ENCODE measurements at regions not wholly inside any gene's neighbourhood (a gene's known extent, or its start where the extent isn't known, plus 50 kb on each side); places are given as distances from the start of the nearest gene placed in this dataset.
"Not testable (repeated sequence)": the region's sequence is repeated elsewhere in the genome, so short reads cannot be mapped to it uniquely, and the experiment has no call there.

GRCh38 chr1:163592623-163593022 lies 270.9 kb downstream of the NUF2 start:
- H3K79me1 ChIP-seq (replicated peaks; ENCODE audit: low read length, poor library complexity, severe bottlenecking); H4K91ac ChIP-seq (ENCODE audit: low read length); H2AFZ ChIP-seq (ENCODE audit: low read depth, low read length); H3K23ac ChIP-seq (ENCODE audit: low read length in 2 of 2); H3K27me3 ChIP-seq (ENCODE audit: control insufficient read depth in 1 of 2, insufficient read depth in 1 of 2, low read length in 2 of 2); H3K4me3 ChIP-seq (ENCODE audit: insufficient read depth in 1 of 2, low read depth in 1 of 2, low read length in 2 of 2); H3K4ac ChIP-seq (ENCODE audit: low read depth in 1 of 2, low read length in 2 of 2); H3K9ac ChIP-seq (ENCODE audit: low read length); H2BK15ac ChIP-seq (ENCODE audit: low read depth, poor library complexity, severe bottlenecking); H3K4me2 ChIP-seq (ENCODE audit: low read length, poor library complexity, severe bottlenecking); H4K8ac ChIP-seq (ENCODE audit: low read length); H2BK120ac ChIP-seq (ENCODE audit: low read depth, low read length); H3K4me1 ChIP-seq (ENCODE audit: control insufficient read depth, insufficient read depth, low read depth, low read length); H2BK12ac ChIP-seq (ENCODE audit: low read length in 2 of 2); H3K18ac ChIP-seq (ENCODE audit: low read depth in 1 of 2, low read length in 2 of 2); DNase-seq; H3K36me3 ChIP-seq (ENCODE audit: control insufficient read depth in 1 of 2, insufficient read depth in 2 of 2, low read depth in 1 of 2, low read length in 2 of 2); H3K14ac ChIP-seq (ENCODE audit: low read length in 2 of 2); H2AK5ac ChIP-seq (ENCODE audit: low read length, severe bottlenecking); H2BK5ac ChIP-seq (ENCODE audit: low read depth, low read length, poor library complexity, severe bottlenecking); H3K27ac ChIP-seq (ENCODE audit: low read length, poor library complexity, severe bottlenecking): not testable (repeated sequence)
- H3K9me3 ChIP-seq (ENCODE audit: control insufficient read depth, low read length), result peaks cover 10% of the 10 kb centered on the region
- 67% methylated on average over 3 of the region's 3 CpGs for WGBS

- not testable (repeated sequence) for H2AK5ac ChIP-seq (ENCODE audit: low read length, severe bottlenecking); H3K4me2 ChIP-seq (ENCODE audit: low read length, poor library complexity, severe bottlenecking); DNase-seq; H3K4me3 ChIP-seq (ENCODE audit: insufficient read depth in 1 of 2, low read depth in 1 of 2, low read length in 2 of 2); H3K4me1 ChIP-seq (ENCODE audit: control insufficient read depth, insufficient read depth, low read depth, low read length); H3K14ac ChIP-seq (ENCODE audit: low read length in 2 of 2); H3K27ac ChIP-seq (ENCODE audit: low read length, poor library complexity, severe bottlenecking); H3K79me1 ChIP-seq (replicated peaks; ENCODE audit: low read length, poor library complexity, severe bottlenecking); H2BK12ac ChIP-seq (ENCODE audit: low read length in 2 of 2); H2BK15ac ChIP-seq (ENCODE audit: low read depth, poor library complexity, severe bottlenecking); H4K91ac ChIP-seq (ENCODE audit: low read length); H3K36me3 ChIP-seq (ENCODE audit: control insufficient read depth in 1 of 2, insufficient read depth in 2 of 2, low read depth in 1 of 2, low read length in 2 of 2); H2AFZ ChIP-seq (ENCODE audit: low read depth, low read length); H2BK120ac ChIP-seq (ENCODE audit: low read depth, low read length); H3K9ac ChIP-seq (ENCODE audit: low read length); H3K27me3 ChIP-seq (ENCODE audit: control insufficient read depth in 1 of 2, insufficient read depth in 1 of 2, low read length in 2 of 2); H2BK5ac ChIP-seq (ENCODE audit: low read depth, low read length, poor library complexity, severe bottlenecking); H4K8ac ChIP-seq (ENCODE audit: low read length); H3K23ac ChIP-seq (ENCODE audit: low read length in 2 of 2); H3K4ac ChIP-seq (ENCODE audit: low read depth in 1 of 2, low read length in 2 of 2); H3K18ac ChIP-seq (ENCODE audit: low read depth in 1 of 2, low read length in 2 of 2)
- H3K9me3 ChIP-seq (ENCODE audit: control insufficient read depth, low read length), result peaks cover 12% of the 10 kb centered on the region
- 65% methylated on average over 3 of the region's 3 CpGs for WGBS
Measured at GRCh38 chr1:163596106-163596505, 274.4 kb downstream of the NUF2 start.

GRCh38 chr1:163596541-163597258 lies 274.9 kb downstream of the NUF2 start:
- WGBS, result 49% methylated on average over 3 of the region's 5 CpGs
- H3K4me3 ChIP-seq (ENCODE audit: insufficient read depth in 1 of 2, low read depth in 1 of 2, low read length in 2 of 2), result no peak overlapping the region
- no peak overlapping the region for H4K8ac ChIP-seq (ENCODE audit: low read length)
- H3K23ac ChIP-seq (ENCODE audit: low read length in 2 of 2), result no peak overlapping the region
- H3K4me1 ChIP-seq (ENCODE audit: control insufficient read depth, insufficient read depth, low read depth, low read length), result no peaks in the 10 kb centered on the region
- no peak overlapping the region for H2BK120ac ChIP-seq (ENCODE audit: low read depth, low read length)
- DNase-seq, result no peak
- H3K4ac ChIP-seq (ENCODE audit: low read depth in 1 of 2, low read length in 2 of 2), result no peak overlapping the region
- no peak overlapping the region for H2BK12ac ChIP-seq (ENCODE audit: low read length in 2 of 2)
- H2AFZ ChIP-seq (ENCODE audit: low read depth, low read length), result no peak overlapping the region
- no peaks in the 10 kb centered on the region for H3K27me3 ChIP-seq (ENCODE audit: control insufficient read depth in 1 of 2, insufficient read depth in 1 of 2, low read length in 2 of 2)
- no peak overlapping the region for H4K91ac ChIP-seq (ENCODE audit: low read length)
- H3K18ac ChIP-seq (ENCODE audit: low read depth in 1 of 2, low read length in 2 of 2), result no peak overlapping the region
- no peak overlapping the region for H2BK5ac ChIP-seq (ENCODE audit: low read depth, low read length, poor library complexity, severe bottlenecking)
- H2BK15ac ChIP-seq (ENCODE audit: low read depth, poor library complexity, severe bottlenecking), result no peak overlapping the region
- peaks cover 12% of the 10 kb centered on the region for H3K9me3 ChIP-seq (ENCODE audit: control insufficient read depth, low read length)
- H3K79me1 ChIP-seq (replicated peaks; ENCODE audit: low read length, poor library complexity, severe bottlenecking), result no peaks in the 10 kb centered on the region
- no peak overlapping the region for H2AK5ac ChIP-seq (ENCODE audit: low read length, severe bottlenecking)
- H3K4me2 ChIP-seq (ENCODE audit: low read length, poor library complexity, severe bottlenecking), result no peak overlapping the region
- no peak overlapping the region for H3K14ac ChIP-seq (ENCODE audit: low read length in 2 of 2)
- H3K27ac ChIP-seq (ENCODE audit: low read length, poor library complexity, severe bottlenecking), result no peak overlapping the region
- no peaks in the 10 kb centered on the region for H3K36me3 ChIP-seq (ENCODE audit: control insufficient read depth in 1 of 2, insufficient read depth in 2 of 2, low read depth in 1 of 2, low read length in 2 of 2)
- no peak overlapping the region for H3K9ac ChIP-seq (ENCODE audit: low read length)

GRCh38 chr1:163604321-163604720 lies 282.6 kb downstream of the NUF2 start:
- Histone ChIP-seq H3K14ac (ENCODE audit: low read length in 2 of 2) (no peak overlapping the region), H2BK5ac (ENCODE audit: low read depth, low read length, poor library complexity, severe bottlenecking) (no peak overlapping the region), H2BK12ac (ENCODE audit: low read length in 2 of 2) (no peak overlapping the region), H3K23ac (ENCODE audit: low read length in 2 of 2) (no peak overlapping the region), H2BK120ac (ENCODE audit: low read depth, low read length) (no peak overlapping the region), H3K27me3 (ENCODE audit: control insufficient read depth in 1 of 2, insufficient read depth in 1 of 2, low read length in 2 of 2) (no peaks in the 10 kb centered on the region), H3K9ac (ENCODE audit: low read length) (no peak overlapping the region), H2AK5ac (ENCODE audit: low read length, severe bottlenecking) (no peak overlapping the region), H3K79me1 (replicated peaks; ENCODE audit: low read length, poor library complexity, severe bottlenecking) (no peaks in the 10 kb centered on the region), H2AFZ (ENCODE audit: low read depth, low read length) (no peak overlapping the region), H2BK15ac (ENCODE audit: low read depth, poor library complexity, severe bottlenecking) (no peak overlapping the region), H3K4me1 (ENCODE audit: control insufficient read depth, insufficient read depth, low read depth, low read length) (no peaks in the 10 kb centered on the region), H4K91ac (ENCODE audit: low read length) (no peak overlapping the region), H3K9me3 (ENCODE audit: control insufficient read depth, low read length) (no peaks in the 10 kb centered on the region), H3K18ac (ENCODE audit: low read depth in 1 of 2, low read length in 2 of 2) (no peak overlapping the region), H3K4ac (ENCODE audit: low read depth in 1 of 2, low read length in 2 of 2) (no peak overlapping the region), H3K36me3 (ENCODE audit: control insufficient read depth in 1 of 2, insufficient read depth in 2 of 2, low read depth in 1 of 2, low read length in 2 of 2) (no peaks in the 10 kb centered on the region), H3K27ac (ENCODE audit: low read length, poor library complexity, severe bottlenecking) (no peak overlapping the region), H3K4me2 (ENCODE audit: low read length, poor library complexity, severe bottlenecking) (no peak overlapping the region), H4K8ac (ENCODE audit: low read length) (no peak overlapping the region), H3K4me3 (ENCODE audit: insufficient read depth in 1 of 2, low read depth in 1 of 2, low read length in 2 of 2) (no peak overlapping the region)
- 93% methylated on average over 5 of the region's 6 CpGs for WGBS
- DNase-seq, result no peak

Data from mesenchymal stem cell (in vitro differentiated cells and primary cell).